ENCODE measurements at regions not wholly inside any gene's neighbourhood (a gene's known extent, or its start where the extent isn't known, plus 50 kb on each side); places are given as distances from the start of the nearest gene placed in this dataset.

DNA sequence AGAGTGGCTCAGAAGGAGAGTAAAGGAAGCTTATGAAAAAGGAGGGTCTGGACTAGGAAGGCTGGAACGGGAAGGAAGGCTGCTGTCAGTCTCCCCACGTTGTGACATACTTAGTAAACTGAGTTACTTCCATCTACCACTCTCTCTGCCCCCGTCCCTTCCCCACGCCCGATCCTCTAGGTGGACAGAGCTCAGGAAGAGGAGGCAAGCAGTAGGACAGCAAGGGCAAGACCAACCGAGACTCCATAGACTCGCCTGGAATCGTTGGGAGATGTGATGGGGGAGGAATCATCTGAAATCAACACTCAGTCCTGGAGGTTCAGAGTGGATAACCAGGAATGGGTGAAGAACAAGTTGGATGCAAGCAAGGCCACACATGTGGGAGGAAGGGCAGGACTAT is 240.7 kb downstream of the BUD13 start:
- DNase-seq (ENCODE audit: low read depth) = no peak

DNA sequence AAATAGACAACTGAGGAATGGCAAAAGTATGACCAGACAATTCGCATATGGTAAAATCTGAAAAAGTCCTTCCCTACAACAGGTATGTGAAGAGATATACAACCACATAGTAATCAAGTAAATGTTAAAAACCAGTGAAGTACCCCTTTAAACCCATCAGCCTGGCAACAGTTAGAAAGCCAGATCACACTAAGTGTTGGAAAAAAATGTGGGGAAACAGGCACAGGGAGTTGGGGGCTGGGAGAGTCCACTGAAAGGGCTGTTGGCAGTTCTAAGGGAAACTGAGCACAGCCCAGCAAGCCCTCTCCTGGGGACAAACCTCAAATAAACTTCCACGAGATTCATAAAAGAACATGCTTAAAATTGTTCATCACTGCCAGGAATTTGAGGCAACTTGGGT is 242.1 kb downstream of the BUD13 start:
- DNase-seq (ENCODE audit: low read depth) = no peak

DNA sequence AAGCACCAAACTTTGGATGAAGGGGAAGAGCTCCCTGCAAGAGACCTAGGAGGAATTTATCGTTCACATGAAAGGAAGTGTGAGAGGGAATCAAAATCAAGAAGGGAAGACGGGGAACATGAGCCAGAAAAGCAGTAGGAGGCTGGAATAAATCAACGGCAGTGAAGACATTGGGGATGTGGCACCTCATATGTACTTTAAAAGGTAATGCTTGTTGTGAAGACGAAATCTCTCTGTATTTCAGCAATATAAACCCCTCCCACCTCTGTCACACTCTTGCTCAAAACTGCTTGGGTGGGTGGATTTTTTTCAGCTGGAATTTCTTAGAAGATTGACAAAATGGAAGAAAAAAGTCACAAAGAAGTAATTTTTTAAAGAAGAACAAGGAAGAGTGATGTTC is 243.5 kb downstream of the BUD13 start:
- DNase-seq (ENCODE audit: low read depth) = no peak

DNA sequence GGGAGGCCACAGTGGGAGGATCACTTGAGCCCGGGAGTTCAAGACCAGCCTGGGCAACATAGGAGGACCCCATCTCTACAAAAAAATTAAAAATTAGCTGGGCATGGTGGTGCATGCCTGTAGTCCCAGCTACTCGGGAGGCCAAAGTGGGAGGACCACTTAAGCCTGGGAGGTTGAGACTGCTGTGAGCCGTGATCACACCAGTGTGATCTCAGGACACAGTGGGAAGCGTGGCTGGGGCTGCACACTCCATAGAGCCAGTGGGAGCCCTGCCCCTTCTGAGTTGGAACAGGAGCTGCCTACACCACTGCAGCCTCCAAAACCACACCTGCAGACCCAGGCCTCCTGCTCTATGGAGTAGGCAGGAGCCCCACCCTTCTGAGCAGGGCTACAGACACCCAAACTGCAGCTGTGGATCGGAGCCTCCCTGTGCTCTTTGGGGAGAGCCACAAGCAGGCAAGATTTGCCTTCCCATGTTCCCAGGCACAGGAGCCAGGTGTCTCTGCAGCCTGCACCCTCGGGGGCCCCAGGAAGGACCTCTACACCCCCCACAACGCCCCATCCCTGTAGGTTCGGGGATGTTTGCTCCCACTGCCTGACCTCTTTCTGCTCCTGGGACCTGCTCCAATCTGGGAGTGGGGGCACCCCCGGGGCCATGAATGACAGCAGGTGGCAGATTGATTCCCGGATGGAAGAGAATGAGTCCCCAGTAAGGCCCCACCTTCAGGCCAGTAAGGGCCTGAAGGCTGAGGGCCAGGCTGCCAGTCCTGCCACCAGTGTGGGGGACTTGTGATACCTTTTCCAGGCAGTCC is 245.4 kb downstream of the BUD13 start:
- no peak for DNase-seq (ENCODE audit: low read depth)

DNA sequence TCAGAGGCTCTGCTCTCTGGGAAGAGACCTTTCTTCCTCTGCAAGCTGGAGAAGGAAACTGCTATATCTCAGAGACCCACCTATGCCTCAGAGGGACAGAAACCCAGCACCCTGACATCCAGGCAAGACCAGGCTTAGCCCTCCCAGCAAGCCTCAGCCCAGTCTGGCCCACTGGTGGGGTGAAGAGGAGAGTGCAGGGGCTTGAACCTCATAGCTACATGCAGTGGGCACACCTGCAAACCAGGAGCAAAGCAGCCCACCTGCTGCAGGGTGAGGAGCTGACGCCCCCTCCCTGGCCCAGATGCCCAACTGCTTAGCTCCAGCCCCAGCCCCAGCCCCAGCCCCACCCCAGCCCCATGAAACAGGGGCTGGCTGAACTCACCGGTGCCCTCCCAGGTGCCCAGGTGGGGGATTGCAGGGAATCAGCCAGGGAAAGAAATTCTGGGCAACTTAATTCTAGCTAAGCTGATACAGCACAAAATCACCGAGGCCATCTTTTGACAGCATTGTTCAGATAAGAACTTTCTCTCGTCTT is 246.8 kb downstream of the BUD13 start:
- no peak for DNase-seq (ENCODE audit: low read depth)

DNA sequence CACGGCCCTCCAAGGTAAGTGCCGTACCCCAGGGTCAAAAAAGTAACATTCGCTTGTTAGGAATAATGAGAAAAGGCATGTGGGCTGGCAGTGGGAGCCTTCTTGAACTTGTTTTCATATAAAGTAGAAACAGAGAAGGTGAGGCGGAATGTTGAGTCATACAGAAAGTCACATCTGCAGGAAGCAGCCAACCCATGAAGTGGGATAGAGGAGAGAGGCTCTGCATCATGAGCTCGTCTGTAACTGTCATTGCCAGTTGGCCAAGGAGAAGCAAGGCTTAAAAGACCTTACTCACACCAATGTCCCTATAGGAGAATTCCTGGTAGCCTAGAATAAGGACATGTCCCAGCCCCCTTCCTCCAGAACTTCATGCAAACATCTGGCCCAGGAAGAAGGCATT is 253.3 kb downstream of the BUD13 start:
- no peak for DNase-seq (ENCODE audit: low read depth)

DNA sequence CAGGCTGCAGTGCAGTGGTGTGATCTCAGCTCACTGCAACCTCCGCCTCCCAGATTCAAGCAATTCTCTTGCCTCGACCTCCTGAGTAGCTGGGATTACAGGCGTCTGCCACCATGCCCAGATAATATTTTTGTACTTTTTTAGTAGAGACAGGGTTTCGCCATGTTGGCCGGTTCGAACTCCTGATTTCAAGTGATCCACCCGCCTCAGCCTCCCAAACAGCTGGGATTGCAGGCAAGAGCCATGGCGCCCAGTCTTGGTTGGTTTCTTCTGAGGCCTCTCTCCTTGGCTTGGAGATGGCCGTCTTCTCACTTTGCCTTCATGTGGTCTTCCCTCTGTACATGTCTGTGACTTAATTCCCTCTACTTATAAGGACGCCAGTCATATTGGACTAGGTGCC is 254.6 kb downstream of the BUD13 start:
- DNase-seq (ENCODE audit: low read depth) = no peak

DNA sequence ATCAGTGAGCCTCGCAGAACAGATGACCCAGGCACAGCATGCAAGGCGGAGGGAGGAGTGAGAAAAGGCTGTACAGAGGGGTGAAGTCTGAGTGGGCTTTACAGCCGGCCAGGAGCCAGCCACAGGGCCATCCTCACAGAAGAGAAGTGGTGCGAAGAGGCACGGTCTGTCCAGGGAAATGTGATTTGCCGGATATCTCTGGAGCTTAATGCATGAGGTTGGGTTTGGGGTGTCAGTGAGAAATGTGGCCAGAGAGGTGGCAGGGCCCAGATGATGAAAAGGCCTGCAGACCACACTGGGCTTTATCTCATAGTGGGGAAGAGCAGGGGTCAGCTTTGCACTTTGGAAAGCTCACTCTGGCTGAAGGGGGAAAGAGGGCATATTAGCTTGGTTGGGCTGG is 255.2 kb downstream of the BUD13 start:
- DNase-seq (ENCODE audit: low read depth) = no peak

DNA sequence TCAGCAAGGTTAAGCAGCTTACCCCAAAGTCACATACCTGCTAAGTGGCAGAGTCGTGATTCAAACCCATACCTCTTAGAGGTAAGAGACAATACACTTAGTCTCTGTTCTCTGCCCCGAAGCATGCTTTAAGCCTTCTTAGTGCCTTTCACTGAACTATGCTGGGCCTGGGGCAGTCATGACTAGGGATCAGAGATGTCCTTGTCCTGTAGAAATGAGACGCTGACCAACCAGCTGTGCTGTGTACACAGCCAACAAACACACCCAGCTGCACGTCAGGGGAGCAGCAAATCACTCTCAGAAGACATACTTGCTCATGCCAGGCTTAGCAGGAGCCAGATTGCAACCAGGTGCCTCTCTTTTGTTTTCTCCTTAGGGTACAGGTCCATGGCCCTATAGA is 255.7 kb downstream of the BUD13 start:
- DNase-seq (ENCODE audit: low read depth) = no peak

DNA sequence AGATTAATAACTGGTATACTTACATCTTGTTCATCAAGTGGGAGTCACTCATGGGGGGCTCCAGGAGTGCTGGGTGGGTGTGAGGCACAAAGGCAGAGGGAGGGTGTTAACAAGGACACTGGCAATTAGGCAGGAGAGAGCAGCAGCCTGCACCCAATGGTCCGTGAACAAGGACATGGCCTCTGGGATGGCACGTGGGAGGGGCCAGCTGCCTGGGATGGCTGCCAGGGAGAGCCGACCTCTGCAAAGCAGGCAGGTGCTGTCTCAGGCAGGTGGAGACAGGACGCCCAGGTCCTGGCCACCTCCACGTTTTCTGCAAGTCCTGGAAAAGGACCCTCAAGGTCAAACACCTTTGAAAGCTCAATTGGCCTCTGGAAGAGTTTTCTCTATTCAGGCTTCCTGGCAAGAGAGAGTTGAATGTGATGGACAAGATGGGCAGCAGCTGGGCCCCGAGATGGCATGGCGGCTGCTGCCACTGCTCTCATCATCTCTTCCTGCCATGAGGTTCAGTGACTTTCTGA is 257.1 kb downstream of the BUD13 start:
- no peak for DNase-seq (ENCODE audit: low read depth)

DNA sequence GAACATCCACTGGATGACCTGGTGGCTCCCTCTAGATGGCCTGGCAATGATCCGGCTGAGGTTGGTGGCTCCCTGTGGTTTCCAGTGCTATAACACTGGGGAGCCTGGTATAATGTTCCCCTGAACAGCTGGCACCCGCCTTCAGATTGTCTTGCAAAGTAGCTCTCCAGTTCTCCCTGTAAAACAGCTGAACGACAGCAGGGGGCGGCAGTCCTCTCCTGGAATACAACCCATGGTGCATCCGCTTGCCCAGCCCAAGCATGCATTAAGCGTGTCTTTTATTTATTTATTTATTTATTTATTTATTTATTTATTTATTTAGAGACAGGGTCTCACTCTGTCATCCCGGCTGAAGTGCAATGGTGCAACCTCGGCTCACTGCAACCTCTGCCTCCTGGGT is 258.9 kb downstream of the BUD13 start:
- DNase-seq (ENCODE audit: low read depth) = peak; percentile 26

DNA sequence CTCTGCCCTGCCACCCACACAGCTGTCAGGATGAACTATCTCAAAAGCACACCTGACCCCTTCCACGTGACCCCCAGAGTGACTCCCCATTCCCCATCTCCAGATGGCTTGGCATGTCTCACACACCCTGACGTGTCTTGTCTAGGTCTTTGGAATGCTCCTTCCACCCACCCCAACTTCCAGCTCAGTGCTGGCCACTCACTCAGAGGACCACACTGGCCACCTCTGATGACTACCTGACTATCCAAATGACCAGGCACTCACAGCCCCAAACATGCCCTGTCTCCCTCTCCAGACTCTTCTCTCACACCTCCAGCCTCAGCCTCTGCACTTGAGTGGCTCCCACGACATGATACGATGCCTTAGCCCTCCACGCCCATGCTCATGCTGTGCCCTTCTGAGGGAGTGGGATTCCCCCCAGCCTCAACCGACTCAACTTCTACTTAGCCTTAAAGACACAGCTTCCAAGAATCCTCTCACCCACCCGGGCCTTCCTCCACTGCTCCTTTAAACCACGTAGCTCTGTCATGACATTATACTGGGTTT is 259.4 kb downstream of the BUD13 start:
- no peak for DNase-seq (ENCODE audit: low read depth)

DNA sequence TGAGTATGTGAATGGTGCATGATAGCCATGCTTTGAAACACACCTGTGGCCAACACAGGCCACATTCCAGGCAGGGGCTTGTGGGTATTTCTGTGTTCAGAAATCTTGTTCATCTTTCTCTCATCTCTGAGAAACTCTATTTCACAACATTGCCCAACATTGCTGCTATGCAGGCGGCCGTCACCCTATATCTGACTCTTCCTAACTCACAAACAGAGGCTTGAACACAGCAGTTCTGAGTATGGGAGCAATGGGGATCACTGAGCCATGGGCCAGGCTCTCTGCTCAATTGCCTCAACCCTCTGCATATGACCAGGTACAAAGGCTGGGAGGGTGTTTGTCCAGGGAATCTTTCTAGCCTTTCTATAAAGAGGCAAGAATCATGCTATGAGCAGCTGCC is 259.9 kb downstream of the BUD13 start:
- DNase-seq (ENCODE audit: low read depth) = no peak

DNA sequence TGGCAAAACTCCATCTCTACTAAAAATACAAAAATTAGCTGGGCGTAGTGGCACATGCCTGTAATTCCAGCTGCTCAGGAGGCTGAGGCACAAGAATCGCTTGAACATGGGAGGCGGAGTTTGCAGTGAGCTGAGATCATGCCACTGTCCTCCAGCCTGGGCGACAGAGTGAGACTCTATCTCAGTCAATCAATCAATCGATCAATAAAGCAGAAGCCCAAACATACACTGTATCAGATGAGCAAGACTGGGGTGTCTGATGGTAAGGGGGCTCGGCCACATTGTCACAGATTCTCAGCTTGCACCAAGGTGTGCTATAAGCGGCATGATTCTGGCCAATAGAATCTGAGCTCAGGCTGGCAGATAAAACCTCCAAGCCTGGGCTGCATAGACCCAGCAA is 261.1 kb downstream of the BUD13 start:
- DNase-seq (ENCODE audit: low read depth) = no peak

DNA sequence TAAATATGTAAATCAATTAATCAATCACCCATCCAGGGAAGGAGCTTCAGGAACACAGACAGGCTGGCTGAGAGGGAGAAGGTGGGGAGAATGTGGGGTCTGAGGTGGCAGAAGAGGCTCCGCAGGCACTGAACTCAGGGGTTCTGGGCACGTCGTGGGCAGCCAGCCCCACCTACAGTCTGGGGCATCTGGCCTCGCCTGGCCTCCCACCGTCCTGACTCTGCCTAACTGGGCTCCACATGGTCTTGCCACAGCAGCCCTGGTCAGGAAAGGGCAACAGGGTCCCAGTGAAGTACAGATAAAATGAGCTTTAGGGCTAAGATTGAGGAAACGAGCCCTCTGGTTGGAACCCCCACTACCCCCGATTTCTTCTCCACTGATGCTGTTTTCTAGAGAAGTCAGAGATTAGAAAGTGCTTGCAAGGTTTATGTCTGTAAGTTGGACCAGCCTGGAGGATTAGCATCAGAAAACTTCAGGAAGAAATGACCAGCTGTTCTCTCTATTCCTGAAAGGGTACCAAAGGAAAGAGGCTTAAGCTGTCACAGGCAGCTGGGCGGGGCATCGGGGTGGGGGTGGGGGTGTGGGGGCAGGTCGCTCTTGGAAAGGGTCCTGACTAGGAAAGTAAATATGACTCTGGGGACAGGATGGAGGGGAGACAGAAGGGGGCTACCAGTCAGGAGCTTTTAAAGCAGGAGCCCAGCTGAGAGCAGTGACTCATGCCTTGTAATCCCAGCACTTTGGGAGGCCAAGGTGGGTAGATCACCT is 261.7 kb downstream of the BUD13 start:
- DNase-seq (ENCODE audit: low read depth) = no peak

DNA sequence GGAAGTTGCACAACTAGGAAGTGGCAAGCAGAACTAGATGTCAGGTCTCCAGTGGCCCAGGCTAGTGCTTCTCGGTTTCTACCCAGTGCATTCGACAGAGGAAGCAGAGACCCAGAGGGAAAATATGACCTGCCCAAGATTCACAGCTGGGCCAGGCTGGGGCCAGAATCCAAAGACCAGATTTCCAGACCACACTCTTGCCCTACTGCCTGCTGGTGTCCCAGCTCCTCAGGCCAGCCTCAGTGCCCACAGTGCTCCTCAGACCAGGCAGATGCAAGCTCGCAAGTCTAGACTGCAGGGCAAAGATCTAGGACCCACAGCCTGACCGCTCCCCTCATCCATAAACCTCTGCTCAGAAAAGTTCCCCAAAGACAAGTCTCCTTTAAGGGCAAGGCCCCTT is 262.6 kb downstream of the BUD13 start:
- no peak for DNase-seq (ENCODE audit: low read depth)

DNA sequence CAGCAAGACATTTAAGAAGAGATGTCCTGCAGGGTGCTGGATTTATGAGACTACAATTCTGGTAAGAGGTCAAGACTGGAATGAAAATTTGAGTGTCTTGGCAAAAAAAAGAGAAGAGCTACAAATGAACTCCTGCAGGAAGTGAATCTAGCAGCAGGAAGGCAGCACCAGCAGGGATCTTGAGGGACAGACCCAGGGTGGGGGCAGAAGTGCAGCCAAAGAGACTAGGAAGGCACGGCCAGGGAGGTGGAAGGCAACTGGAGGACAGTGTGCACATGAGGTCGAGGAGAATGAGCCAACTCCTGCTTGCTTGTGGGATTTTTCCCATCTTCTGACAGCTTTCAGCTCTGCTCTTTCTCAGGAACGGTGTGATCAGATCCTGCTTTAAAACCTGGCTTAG is 263.2 kb downstream of the BUD13 start:
- no peak for DNase-seq (ENCODE audit: low read depth)

DNA sequence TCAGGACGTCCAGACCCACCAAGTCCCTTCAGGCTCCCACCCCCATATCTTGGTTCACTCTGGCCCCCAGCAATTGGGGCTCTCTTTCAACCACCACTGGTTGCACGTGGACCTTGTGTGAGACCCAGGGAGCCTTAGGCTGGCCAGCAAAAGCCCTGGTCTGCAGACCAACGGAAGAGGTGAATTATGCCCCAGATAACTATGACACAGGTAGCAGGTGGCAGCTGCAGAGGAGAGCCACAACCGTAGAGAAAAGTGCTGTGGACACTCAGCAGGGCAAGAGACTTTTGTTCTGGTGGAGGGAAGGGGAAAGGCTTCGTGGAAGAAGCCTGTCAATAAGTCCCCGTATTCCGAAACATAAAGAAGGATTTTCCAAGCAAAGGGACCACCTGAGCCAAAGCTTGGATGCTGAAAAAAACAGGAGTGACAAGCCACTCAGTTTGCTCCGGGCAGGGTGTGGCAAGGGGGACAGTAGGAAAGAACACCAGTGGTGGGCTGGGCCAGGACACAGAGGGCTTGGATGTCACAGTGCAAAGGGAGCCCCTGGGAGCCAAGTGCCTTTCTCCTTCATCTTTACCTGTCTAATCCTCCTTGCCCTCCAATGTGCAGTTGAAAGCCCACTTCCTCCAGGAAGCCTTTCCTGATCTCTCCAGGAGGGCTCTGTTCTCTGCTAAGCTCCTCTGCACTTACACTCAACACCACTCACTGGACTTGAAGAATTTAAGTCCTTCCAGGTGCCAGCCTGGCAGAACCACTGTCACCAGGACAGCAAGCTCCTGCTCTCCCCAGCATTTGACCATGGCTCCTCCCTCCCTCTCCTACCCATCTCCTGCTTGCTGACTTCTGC is 264.7 kb downstream of the BUD13 start:
- no peak for DNase-seq (ENCODE audit: low read depth)

DNA sequence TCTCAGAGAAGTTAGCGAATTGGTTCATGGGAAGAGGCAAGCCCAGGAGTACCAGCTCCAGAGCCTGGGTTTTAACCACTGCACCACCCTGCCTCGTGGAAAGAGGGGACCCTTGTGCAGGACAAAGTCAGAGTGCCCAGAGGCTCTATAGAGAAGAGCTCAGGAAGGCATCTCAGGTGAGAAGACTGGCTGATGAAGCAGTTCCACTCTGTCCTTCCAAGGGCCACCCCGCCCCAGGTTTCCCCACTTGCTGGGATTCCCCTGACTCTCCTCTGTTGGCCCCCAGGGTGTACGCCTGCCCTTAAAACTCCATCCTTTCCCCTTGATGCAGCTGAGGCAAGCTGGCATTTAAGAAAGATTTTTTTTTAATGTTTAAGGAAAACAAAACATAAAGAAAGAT is 265.8 kb downstream of the BUD13 start:
- no peak for DNase-seq (ENCODE audit: low read depth)

DNA sequence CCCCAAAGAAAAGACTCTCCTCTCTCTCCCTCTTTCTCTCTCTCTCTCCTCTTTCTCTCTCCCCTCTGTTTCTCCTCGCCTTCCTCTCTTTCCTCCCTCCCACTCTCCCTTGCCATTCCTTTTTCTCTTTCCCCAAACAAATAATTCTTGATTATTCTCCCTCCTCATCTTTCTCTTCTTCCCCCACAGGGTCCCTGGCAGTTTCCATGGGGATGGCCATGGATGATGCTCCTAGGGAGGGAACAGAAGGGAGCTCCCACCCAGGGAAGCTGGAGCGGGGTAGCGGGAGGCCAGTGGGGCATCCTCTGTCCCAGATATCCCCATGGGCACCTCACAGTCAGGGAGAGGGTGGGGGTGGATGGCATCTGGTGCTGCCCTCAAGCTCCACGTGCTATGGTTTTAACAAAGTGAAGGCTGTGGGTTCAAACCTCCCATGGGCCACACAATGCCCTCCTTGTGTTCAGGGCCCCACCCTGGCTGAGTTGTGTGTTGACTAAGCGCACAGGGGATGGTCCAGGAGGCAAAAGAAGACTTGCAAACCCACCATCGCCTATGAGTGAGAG is 266.4 kb downstream of the BUD13 start:
- no peak for DNase-seq (ENCODE audit: low read depth)
